ENCODE measurements at regions not wholly inside any gene's neighbourhood (a gene's known extent, or its start where the extent isn't known, plus 50 kb on each side); places are given as distances from the start of the nearest gene placed in this dataset.

DNA sequence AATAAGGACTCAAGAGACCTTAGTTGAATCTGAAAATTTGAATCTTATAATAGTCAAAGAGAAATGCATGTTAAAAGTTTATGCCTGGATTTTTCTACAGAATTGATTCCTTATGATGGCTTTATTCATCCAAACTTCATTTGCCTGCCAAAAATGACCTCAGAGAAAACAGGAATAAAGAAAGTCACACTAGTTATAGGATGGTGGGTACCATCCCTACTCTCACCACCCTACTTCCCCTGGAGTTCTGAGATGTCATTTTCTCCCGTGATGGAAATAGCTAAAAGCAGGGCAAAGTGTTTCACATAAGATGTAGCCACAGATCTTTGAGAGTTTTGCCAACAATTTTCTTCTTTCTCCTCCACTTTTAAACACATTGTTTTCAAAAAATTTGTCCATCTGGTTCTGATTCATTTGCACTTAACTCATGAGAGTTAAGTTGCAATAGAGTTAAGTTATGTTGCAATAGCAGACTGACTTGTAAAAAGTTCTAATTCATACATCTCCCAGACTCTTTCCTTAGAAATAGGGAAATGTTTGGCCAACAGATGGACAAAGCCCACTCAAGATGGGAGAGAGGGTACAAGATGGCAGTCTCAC, 384.6 kb downstream of the PLPP3 start:
- Histone ChIP-seq H2BK5ac (ENCODE audit: low read length) (no peak overlapping the region), H2BK12ac (ENCODE audit: low read length) (no peak overlapping the region), H2BK15ac (ENCODE audit: low read length) (no peak overlapping the region), H4K8ac (ENCODE audit: low read depth, low read length) (no peak overlapping the region), H3K27me3 (ENCODE audit: control insufficient read depth in 3 of 3, insufficient read depth in 3 of 3, low read depth in 1 of 3, low read length in 3 of 3) (no peaks in the 10 kb centered on the region), H3K18ac (ENCODE audit: low read length) (no peak overlapping the region), H3K36me3 (replicated peaks in 1 of 2; ENCODE audit: control insufficient read depth in 2 of 2, insufficient read depth in 2 of 2, low read length in 2 of 2) (no peaks in the 10 kb centered on the region), H2BK120ac (ENCODE audit: low read depth, low read length) (no peak overlapping the region), H3K79me1 (ENCODE audit: low read depth, low read length) (no peaks in the 10 kb centered on the region), H3K14ac (ENCODE audit: low read length) (no peak overlapping the region), H3K27ac (replicated peaks; ENCODE audit: low read length) (no peak overlapping the region), H2AFZ (ENCODE audit: low read length) (no peak overlapping the region), H3K4ac (ENCODE audit: low read length) (no peak overlapping the region), H2AK5ac (ENCODE audit: low read depth, low read length) (no peak overlapping the region), H3K9me3 (replicated peaks in 1 of 2; ENCODE audit: control insufficient read depth in 2 of 2, insufficient read depth in 1 of 2, low read depth in 1 of 2, low read length in 2 of 2) (no peaks in the 10 kb centered on the region), H3K4me1 (ENCODE audit: control insufficient read depth in 2 of 2, insufficient read depth in 1 of 2, low read depth in 1 of 2, low read length in 2 of 2) (peaks cover 5 to 20% of the 10 kb centered on the region in 2 donors), H4K91ac (ENCODE audit: low read depth, low read length, poor library complexity) (no peak overlapping the region), H3K4me2 (ENCODE audit: insufficient read depth, low read length, poor library complexity, severe bottlenecking) (no peak overlapping the region), H3K4me3 (ENCODE audit: low read length in 2 of 2) (no peak overlapping the region), H3K9ac (ENCODE audit: low read depth, low read length, poor library complexity) (no peak overlapping the region), H3K23ac (ENCODE audit: low read depth, low read length, poor library complexity) (no peak overlapping the region)
- DNase-seq (ENCODE audit: low spot score) = no peak
- no CpG with 5 or more reads among the region's 1 CpG for WGBS, 2 donors (ENCODE audit: extremely low coverage in 2 of 2, insufficient read length in 2 of 2, insufficient replicate concordance in 1 of 2)

- Histone ChIP-seq H2BK15ac (ENCODE audit: low read length) (no peak overlapping the region), H3K4me1 (ENCODE audit: control insufficient read depth in 2 of 2, insufficient read depth in 1 of 2, low read depth in 1 of 2, low read length in 2 of 2) (peaks cover 10 to 30% of the 10 kb centered on the region in 2 donors), H2AK5ac (ENCODE audit: low read depth, low read length) (no peak overlapping the region), H3K27ac (replicated peaks; ENCODE audit: low read length) (no peak overlapping the region), H2AFZ (ENCODE audit: low read length) (no peak overlapping the region), H3K36me3 (replicated peaks in 1 of 2; ENCODE audit: control insufficient read depth in 2 of 2, insufficient read depth in 2 of 2, low read length in 2 of 2) (no peaks in the 10 kb centered on the region), H3K4me2 (ENCODE audit: insufficient read depth, low read length, poor library complexity, severe bottlenecking) (no peak overlapping the region), H2BK12ac (ENCODE audit: low read length) (no peak overlapping the region), H3K18ac (ENCODE audit: low read length) (no peak overlapping the region), H3K79me1 (ENCODE audit: low read depth, low read length) (no peaks in the 10 kb centered on the region), H2BK120ac (ENCODE audit: low read depth, low read length) (peak overlapping the region; percentile 6), H2BK5ac (ENCODE audit: low read length) (no peak overlapping the region), H3K4me3 (ENCODE audit: low read length in 2 of 2) (no peak overlapping the region), H4K8ac (ENCODE audit: low read depth, low read length) (no peak overlapping the region), H3K23ac (ENCODE audit: low read depth, low read length, poor library complexity) (no peak overlapping the region), H3K9ac (ENCODE audit: low read depth, low read length, poor library complexity) (no peak overlapping the region), H3K9me3 (replicated peaks in 1 of 2; ENCODE audit: control insufficient read depth in 2 of 2, insufficient read depth in 1 of 2, low read depth in 1 of 2, low read length in 2 of 2) (no peaks in the 10 kb centered on the region), H3K4ac (ENCODE audit: low read length) (no peak overlapping the region), H3K27me3 (ENCODE audit: control insufficient read depth in 3 of 3, insufficient read depth in 3 of 3, low read depth in 1 of 3, low read length in 3 of 3) (no peaks in the 10 kb centered on the region), H4K91ac (ENCODE audit: low read depth, low read length, poor library complexity) (no peak overlapping the region), H3K14ac (ENCODE audit: low read length) (no peak overlapping the region)
- DNase-seq (ENCODE audit: low spot score) = no peak
- WGBS, 2 donors (ENCODE audit: extremely low coverage in 2 of 2, insufficient read length in 2 of 2, insufficient replicate concordance in 1 of 2) = no CpG with 5 or more reads among the region's 1 CpG
These were observed 385.7 kb downstream of the PLPP3 start for GRCh38 chr1:56193656-56194055.

GRCh38 chr1:56191369-56191768, 388.0 kb downstream of the PLPP3 start:
- H4K91ac ChIP-seq (ENCODE audit: low read depth, low read length, poor library complexity) = no peak overlapping the region
- H2BK120ac ChIP-seq (ENCODE audit: low read depth, low read length) = no peak overlapping the region
- DNase-seq (ENCODE audit: low spot score) = no peak
- H3K9ac ChIP-seq (ENCODE audit: low read depth, low read length, poor library complexity) = no peak overlapping the region
- no peak overlapping the region for H2BK15ac ChIP-seq (ENCODE audit: low read length)
- H3K79me1 ChIP-seq (ENCODE audit: low read depth, low read length) = no peaks in the 10 kb centered on the region
- WGBS, 2 donors (ENCODE audit: extremely low coverage in 2 of 2, insufficient read length in 2 of 2, insufficient replicate concordance in 1 of 2) = no CpG with 5 or more reads among the region's 4 CpGs
- H3K18ac ChIP-seq (ENCODE audit: low read length) = no peak overlapping the region
- H3K4ac ChIP-seq (ENCODE audit: low read length) = no peak overlapping the region
- no peak overlapping the region for H3K4me3 ChIP-seq (ENCODE audit: low read length in 2 of 2)
- H3K9me3 ChIP-seq (replicated peaks in 1 of 2; ENCODE audit: control insufficient read depth in 2 of 2, insufficient read depth in 1 of 2, low read depth in 1 of 2, low read length in 2 of 2) = no peaks in the 10 kb centered on the region
- no peak overlapping the region for H4K8ac ChIP-seq (ENCODE audit: low read depth, low read length)
- no peak overlapping the region for H3K27ac ChIP-seq (replicated peaks; ENCODE audit: low read length)
- no peaks in the 10 kb centered on the region for H3K36me3 ChIP-seq (replicated peaks in 1 of 2; ENCODE audit: control insufficient read depth in 2 of 2, insufficient read depth in 2 of 2, low read length in 2 of 2)
- no peak overlapping the region for H3K23ac ChIP-seq (ENCODE audit: low read depth, low read length, poor library complexity)
- no peak overlapping the region for H3K4me2 ChIP-seq (ENCODE audit: insufficient read depth, low read length, poor library complexity, severe bottlenecking)
- no peak overlapping the region for H3K14ac ChIP-seq (ENCODE audit: low read length)
- no peak overlapping the region for H2BK5ac ChIP-seq (ENCODE audit: low read length)
- H2AK5ac ChIP-seq (ENCODE audit: low read depth, low read length) = no peak overlapping the region
- H2BK12ac ChIP-seq (ENCODE audit: low read length) = no peak overlapping the region
- peaks cover 15 to 28% of the 10 kb centered on the region in 2 donors for H3K4me1 ChIP-seq (ENCODE audit: control insufficient read depth in 2 of 2, insufficient read depth in 1 of 2, low read depth in 1 of 2, low read length in 2 of 2)
- no peak overlapping the region for H2AFZ ChIP-seq (ENCODE audit: low read length)
- H3K27me3 ChIP-seq (ENCODE audit: control insufficient read depth in 3 of 3, insufficient read depth in 3 of 3, low read depth in 1 of 3, low read length in 3 of 3) = no peaks in the 10 kb centered on the region

DNA sequence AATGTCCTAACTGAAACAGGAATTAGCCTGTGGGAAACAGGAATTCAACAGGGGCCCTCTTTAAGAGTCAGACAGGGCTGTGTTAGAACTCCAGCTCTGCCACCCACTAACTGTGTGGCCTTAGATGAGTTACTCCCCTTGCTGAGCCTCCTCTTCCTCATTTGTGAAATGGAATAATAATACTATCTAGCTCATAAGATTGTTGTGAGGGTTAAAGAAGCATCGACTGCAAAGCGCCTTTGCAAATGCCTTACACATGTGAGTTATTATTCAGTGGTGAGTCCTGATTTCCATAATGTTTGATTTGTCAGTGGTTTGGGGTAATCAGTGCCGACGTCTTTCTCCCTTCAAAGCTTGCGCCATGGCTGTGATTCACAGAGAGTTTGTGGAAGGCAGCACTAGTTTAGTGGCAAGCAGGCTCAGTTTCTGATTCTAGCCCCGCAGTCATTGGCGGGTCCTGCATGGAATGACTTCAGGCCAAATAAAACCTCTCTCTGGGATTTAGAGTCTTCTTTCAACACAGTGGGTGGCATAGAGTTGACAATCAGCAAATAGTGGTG, 388.5 kb downstream of the PLPP3 start:
- no CpG with 5 or more reads among the region's 7 CpGs for WGBS, 2 donors (ENCODE audit: extremely low coverage in 2 of 2, insufficient read length in 2 of 2, insufficient replicate concordance in 1 of 2)
- no peak overlapping the region for H3K4me2 ChIP-seq (ENCODE audit: insufficient read depth, low read length, poor library complexity, severe bottlenecking)
- no peak overlapping the region for H2AK5ac ChIP-seq (ENCODE audit: low read depth, low read length)

More for the DNA sequence above, 388.5 kb downstream of the PLPP3 start:
- no peak overlapping the region for H3K23ac ChIP-seq (ENCODE audit: low read depth, low read length, poor library complexity)
- no peaks in the 10 kb centered on the region for H3K9me3 ChIP-seq (replicated peaks in 1 of 2; ENCODE audit: control insufficient read depth in 2 of 2, insufficient read depth in 1 of 2, low read depth in 1 of 2, low read length in 2 of 2)
- no peak overlapping the region for H2BK120ac ChIP-seq (ENCODE audit: low read depth, low read length)
- no peak overlapping the region for H4K91ac ChIP-seq (ENCODE audit: low read depth, low read length, poor library complexity)
- no peaks in the 10 kb centered on the region for H3K79me1 ChIP-seq (ENCODE audit: low read depth, low read length)
- no peak overlapping the region for H3K18ac ChIP-seq (ENCODE audit: low read length)
- no peak overlapping the region for H2BK12ac ChIP-seq (ENCODE audit: low read length)
- no peak overlapping the region for H3K4ac ChIP-seq (ENCODE audit: low read length)
- peaks cover 18 to 28% of the 10 kb centered on the region in 2 donors for H3K4me1 ChIP-seq (ENCODE audit: control insufficient read depth in 2 of 2, insufficient read depth in 1 of 2, low read depth in 1 of 2, low read length in 2 of 2)
- no peaks in the 10 kb centered on the region for H3K27me3 ChIP-seq (ENCODE audit: control insufficient read depth in 3 of 3, insufficient read depth in 3 of 3, low read depth in 1 of 3, low read length in 3 of 3)
- no peak overlapping the region for H4K8ac ChIP-seq (ENCODE audit: low read depth, low read length)
- no peak overlapping the region for H3K4me3 ChIP-seq (ENCODE audit: low read length in 2 of 2)
- no peak overlapping the region for H3K14ac ChIP-seq (ENCODE audit: low read length)
- no peak for DNase-seq (ENCODE audit: low spot score)
- H2BK5ac ChIP-seq (ENCODE audit: low read length) = no peak overlapping the region
- no peak overlapping the region for H3K9ac ChIP-seq (ENCODE audit: low read depth, low read length, poor library complexity)
- peak overlapping the region; percentile 4 for H2AFZ ChIP-seq (ENCODE audit: low read length)
- H3K36me3 ChIP-seq (replicated peaks in 1 of 2; ENCODE audit: control insufficient read depth in 2 of 2, insufficient read depth in 2 of 2, low read length in 2 of 2) = no peaks in the 10 kb centered on the region
- H3K27ac ChIP-seq (replicated peaks; ENCODE audit: low read length) = no peak overlapping the region
- H2BK15ac ChIP-seq (ENCODE audit: low read length) = no peak overlapping the region

Measured in neuronal stem cell (in vitro differentiated cells).